GM21360 (cell line): ENCODE measurements at regions not wholly inside any gene's neighbourhood (a gene's known extent, or its start where the extent isn't known, plus 50 kb on each side); places are given as distances from the start of the nearest gene placed in this dataset.
A peak's percentile ranks its signal among the peaks of the same experiment; 100 is the strongest.
"Not testable (repeated sequence)": the region's sequence is repeated elsewhere in the genome, so short reads cannot be mapped to it uniquely, and the experiment has no call there.

ENCODE experiments used
- ATAC-seq: cut with Tn5 transposase; IDR thresholded peaks from one replicate; pipeline ENCODE4 v1.9.1; 2021; ENCODE audit warnings: mild to moderate bottlenecking, moderate library complexity; ENCODE audit not compliant: unreplicated experiment

DNA sequence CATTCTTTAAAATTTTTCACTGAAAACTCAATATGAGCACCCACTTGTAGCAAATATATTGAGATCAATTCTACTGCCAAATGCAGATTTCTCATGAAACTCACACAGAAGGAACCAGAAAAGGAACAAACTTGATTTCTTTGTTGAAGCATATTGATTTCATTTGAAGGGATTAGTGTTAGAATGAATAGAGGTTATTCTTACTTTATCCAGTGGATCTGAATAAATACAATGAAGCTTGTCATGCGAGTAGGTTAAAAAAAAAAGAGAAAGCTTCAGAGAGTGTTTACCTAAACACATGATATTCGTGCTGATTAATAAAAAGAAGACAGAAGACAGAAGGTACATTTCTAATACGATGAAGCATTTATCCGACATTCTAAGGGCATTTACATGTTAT is 226.7 kb upstream of the ZSWIM2 start:
- no peak for ATAC-seq

DNA sequence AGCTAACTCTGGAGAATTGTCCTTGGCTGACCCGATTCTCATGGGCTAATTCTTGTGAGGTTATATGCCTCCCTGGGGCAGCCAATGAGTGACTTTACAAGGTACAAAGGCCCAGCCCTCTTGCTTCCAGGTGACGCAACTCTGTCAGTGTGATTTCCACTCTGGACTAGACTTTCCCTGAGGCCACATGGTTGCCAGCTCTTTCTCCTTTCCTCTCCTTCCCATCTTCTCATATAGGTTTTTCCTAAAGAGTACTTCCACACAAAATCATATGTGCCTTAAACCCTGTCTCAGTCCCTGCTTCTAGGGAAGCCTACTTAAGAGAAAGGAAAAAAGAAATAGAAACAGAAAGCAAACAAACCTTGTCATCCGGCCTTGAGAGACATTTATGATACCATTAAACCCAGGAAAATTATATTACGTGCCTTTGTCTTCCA is 226.2 kb upstream of the ZSWIM2 start:
- no peak for ATAC-seq

DNA sequence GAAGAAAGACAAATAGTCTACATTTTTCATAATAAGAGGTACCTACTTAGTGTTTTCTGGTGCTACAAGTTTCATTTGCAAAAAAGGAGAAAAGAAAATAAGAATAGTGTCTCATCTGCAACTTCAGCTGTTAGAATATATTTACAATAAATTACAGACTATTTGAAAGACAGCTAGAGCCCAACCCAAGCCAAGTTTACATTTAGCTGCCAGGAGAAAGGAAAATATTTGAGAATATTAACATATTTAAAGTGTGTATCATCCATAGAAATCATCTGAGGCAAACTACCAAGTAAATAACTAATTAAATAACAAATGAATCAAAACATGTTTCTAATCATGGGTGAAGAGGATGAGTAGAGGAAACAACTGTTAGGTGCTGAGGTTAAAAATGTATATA is 209.2 kb upstream of the ZSWIM2 start:
- ATAC-seq: no peak

DNA sequence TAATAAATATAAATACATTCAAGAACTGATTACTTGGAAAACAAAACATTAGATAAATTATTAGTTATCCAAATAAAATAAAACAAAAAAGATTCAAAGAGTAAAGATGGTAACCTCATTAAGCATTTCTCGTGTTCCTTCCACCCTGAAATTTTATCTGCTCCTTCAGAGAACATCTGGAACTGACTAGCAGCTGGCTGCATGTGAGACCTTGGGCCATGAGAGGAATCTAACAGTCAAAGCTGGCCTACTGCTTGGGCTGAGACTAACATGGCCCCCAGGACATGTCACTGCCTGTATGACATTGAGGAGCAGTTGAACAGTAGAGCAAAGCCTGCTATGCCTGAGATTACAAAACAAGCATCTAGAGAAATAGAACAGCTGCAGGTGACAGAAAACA is 208.5 kb upstream of the ZSWIM2 start:
- ATAC-seq: no peak

DNA sequence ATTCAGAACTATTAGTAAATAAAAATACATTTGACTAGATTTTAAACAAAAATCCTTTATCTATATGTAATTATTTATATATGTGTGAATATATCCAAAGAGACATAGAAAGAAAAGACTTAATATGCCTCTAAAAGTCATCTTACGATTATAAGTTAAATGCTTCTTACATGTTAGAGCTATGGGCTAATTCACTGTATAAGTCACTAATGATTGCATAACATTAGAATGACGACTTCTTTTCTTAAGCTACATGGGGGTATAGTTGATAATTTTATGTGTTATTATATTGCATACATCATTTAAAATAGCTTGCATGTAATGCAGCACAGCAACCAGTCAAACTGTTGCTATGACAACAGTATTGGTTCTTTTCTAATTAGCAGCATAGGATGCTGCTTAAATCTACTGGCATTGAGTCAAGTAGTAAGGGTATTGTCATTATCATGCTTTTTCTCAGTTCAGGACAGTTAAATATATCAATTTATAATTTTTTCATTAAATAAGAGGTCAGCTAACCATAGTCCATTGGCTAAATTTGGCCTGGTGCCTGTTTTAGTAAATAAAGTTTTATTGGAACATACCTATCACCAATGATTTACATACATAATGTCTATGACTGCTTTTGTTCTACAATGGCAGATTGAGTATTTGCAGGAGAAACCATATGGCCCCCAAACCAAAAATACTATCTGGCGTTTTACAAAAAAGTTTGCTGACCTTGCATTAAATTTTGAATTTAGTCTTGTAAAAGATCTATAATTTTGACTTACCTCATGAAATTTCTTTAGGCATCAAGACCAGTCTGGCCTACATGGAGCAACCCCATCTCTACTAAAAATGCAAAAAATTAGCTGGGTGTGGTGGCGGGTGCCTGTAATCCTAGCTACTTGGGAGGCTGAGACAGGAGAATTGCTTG is 207.7 kb upstream of the ZSWIM2 start:
- no peak for ATAC-seq

DNA sequence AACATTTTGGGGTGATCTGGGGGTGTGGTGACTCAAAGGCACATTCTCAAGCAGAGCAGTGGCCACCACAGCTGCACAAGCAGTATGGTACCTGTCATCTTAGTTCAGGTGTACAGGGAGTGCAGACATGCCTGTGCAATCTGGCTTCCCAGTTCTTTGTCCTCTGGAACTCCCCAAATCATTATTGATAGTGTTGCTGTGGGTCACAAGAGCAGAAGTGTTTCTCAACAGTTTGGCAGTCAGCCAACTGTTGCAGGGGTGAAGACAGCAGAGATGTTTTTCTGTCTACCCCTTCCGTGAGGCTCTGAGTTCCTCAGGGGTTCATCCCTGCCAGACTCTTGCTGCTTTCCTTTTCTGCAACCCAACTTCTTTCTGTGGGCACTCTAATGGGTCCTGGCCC is 206.5 kb upstream of the ZSWIM2 start:
- no peak for ATAC-seq

DNA sequence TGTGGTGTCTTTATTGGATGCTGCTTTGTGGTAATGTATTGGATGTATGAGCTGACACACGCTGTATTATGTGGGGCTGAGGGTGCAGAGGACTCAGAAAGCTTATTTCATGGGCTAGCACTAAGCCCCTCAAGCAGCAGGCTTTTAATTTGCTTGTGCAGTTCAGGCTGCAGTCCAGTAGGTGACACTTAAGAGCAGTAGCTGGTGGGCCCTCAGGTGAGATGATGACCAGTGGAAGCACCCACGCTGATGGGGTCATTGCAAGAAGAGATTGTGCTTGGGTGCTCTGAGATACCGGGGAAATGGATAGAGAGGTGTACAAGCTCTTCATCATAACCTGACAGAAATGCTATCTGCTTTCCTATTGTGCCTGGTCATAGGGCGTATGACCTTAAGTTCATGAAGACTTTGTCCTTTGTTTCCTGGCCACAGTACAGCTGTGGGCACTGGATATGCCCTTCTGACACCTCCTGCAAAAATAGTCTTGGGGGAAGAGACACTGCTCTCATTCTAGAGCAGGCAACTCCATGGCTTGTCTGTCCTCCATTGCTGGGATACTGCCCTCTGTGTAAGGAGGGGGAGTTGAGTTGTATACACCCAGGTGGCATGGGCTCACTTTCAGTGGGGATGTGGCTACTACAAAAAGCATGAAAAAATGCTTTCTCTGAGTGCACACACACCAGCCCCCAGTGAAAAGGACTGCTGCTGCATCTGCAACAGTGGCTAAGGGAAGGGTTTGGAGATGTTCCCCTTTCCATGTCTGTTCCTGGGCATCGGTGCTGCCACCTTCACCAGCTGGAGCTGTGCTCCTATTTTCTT is 205.7 kb upstream of the ZSWIM2 start:
- ATAC-seq: no peak

DNA sequence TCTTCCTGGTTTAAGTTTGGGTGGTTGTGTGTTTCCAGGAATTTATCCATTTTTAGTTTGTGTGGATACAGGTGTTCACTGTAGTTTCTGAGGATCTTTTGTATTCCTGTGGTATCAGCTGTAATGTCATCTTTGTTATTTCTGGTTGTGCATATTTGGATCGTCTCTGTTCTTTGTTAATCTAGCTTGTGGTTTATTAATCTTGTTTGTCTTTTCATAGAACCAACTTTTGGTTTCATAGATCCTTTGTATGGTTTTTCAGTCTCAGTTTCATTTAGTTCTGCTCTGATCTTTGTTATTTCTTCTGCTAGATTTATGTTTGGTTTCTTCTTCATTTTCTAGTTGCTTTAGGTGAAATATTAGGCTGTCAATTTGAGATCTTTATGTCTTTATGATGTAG is 202.4 kb upstream of the ZSWIM2 start:
- ATAC-seq: peak; percentile 88

DNA sequence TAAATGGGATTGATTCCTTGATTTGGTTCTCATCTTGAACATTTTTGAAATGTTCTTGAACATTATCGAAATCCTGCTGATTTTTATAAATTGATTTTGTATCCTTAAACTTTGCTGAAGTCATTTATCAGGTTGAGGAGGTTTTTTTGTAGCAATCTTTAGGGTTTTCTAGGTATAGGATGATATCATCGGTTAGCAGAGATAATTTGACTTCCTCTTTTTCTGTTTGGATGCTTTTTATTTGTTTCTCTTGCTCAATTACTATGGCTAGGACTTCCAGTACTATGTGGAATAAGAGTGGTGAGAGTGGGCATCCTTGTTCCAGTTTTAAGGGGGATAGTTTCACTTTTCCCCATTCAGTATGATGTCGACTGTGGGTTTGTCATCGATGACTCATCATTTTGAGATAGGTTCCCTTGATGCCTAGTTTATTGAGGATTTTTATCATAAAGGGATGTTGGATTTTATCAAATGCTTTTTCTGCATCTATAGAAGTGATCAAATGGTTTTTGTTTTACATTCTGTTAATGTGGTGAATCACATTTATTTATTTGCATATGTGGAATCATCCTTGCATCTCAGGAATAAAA is 201.5 kb upstream of the ZSWIM2 start:
- no peak for ATAC-seq

DNA sequence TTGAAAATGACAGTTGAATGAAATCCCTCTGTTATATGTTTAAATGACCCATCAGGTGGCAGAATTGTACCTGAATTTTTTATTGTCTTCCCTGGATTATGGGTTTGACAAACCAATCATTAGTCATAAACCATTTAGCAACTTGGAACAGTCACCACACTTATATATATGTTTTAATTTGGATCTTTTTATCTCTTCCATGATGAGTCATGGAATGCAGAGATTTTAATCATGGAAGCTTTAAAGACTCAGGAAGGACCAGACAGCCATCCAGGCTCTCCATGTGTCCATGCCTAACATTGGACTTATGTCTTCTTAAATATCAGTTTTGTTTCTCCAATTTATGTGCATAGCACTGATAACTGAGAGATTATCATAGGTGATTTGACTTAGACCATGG is 188.3 kb upstream of the ZSWIM2 start:
- no peak for ATAC-seq

DNA sequence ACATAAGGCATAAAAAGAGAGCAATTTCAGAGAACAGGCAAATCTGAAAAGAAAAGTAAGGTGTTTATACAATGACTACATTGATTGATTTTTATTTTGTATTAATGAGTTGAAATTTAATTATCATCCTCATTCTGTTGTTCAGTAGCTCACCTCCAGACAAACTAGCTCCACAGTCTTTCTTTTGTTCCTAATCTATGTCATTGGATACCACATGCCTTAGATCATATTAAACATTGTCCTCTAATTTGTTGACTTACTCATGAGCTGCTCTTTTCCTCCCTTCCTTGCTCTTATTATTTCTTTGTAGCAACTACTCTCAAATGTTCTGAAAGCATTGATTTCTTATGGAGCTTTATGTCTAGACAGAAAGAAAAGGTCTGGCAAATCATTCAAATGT is 185.5 kb upstream of the ZSWIM2 start:
- no peak for ATAC-seq

DNA sequence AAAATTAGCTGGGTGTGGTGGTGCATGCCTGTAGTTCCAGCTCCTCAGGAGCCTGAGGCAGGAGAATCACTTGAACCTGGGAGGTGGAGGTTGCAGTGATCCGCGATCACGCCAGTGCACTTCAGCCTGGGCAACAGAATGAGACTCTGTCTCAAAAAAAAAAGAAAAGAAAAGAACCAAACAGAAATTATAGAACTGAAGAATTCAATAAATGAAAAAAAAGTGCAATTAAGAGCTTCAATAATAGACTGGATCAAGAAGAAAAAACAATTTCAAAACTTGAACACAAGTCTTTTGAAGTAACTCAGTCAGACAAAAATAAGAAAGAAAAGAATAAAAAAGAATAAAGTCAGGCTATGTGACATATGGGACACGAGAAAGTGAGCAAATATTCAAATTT is 175.8 kb upstream of the ZSWIM2 start:
- no peak for ATAC-seq

DNA sequence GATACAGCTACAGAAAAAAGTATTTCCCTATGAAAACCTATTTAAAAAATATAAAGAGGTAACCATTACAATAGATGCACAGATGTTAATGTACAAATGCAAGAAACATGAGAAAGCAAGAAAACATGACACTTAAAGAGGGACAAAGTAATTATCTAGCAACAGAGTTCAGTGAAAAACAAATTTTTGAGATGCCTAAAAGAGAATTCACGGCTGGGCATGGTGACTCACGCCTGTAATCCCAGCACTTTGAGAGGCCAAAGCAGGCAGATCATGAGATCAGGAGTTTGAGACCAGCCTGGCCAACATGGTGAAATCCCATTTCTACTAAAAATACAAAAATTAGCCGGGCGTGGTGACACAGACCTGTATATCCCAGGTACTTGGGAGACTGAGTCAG is 175.0 kb upstream of the ZSWIM2 start:
- not testable (repeated sequence) for ATAC-seq

DNA sequence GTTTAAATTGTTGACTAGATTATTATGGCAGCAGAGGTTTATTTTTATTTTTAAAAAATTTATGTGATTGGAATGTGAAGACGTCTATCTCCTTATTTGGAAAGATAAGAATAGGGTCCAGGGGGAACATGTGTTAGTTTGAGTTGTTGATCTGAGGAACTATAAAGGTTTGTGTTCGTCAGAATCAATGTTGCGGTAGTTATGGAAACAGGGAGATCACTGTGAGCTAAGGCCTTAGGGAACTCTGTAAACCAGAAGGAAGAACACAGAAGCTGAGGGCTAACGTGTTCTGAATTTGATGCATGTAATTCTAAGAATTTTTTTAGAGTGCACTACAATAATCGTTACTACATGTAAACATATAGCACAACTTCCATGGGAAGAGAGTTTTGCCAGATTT is 168.5 kb upstream of the ZSWIM2 start:
- ATAC-seq: no peak

DNA sequence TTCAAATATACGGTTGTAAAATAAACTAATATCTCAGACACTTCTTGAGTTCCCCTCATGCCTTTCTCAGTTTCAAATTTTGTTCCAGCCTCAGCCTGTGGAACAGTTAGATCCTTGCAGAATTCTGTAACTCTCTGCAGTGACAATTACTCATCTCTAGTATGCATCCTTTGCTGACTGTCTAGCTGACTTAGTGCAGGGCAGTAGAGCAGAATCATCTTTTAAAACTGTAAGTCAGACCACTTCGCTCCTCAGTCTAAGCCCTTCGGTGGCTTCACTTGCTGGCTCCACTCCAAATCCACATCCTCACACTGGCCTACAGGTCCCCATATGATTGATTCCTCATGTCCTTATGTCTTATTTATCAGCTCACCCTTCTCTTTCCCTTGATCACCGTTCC is 164.1 kb upstream of the ZSWIM2 start:
- ATAC-seq: no peak

DNA sequence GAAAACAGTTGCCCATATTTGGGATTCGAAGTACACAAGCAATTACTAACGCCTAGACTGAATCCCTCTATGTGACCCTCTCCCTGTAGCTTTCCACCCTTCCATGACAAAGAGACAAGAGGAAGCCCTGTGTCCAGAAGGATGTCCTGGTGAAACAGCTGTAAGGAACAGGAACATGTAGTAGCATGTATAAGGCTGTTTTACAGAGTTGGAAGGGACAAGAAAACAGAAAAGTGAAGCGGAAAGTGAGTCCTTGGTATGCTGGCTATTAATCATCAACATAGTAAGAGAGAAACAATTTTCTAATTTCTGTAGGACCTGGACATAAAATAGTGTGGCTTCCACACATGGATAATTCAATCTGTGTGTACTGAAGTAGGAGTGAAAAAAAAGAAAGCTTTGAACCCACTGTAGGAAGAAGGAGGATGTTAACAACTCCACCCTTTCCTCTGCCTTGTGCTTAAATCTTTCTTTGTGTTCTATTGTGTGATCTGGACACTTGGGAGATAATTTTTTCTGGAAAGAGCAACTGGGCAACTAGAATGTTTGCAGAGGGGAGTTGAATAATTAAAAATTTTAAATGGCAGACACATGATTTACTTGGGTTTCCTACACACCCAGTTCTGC is 162.3 kb upstream of the ZSWIM2 start:
- no peak for ATAC-seq

DNA sequence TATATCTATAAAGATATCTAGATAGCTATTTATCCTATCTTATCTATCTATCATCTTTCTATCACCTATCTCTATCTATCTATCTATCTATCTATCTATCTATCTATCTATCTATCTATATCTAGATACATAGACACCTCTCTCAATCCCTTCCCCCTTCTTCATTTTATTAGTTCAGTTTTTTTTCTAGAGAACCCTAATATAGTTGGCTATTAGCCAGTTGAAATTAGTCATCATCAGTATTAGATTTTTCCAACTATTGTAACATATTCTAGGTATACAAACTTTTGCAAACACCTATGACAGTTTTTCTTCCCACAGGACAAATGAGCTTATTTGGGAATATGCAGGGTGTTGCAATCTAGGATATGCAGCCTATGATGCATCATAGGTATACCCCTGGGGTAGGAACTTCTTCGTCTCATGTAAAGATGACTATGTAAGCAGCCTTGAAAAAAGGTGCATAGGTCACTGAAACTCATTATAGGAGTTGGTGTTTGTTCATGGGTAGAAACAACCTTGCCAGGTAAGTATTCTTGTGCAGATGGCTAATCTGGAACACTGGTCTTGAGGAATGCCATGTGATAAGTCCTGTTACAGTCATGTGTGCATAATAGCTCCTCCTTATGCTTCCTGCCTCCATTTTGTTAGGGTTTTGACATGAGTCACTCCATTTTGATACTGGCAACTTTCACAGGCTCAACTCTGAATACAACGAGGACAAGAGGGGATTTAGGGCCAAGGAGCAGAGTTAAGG is 160.7 kb upstream of the ZSWIM2 start:
- no peak for ATAC-seq

DNA sequence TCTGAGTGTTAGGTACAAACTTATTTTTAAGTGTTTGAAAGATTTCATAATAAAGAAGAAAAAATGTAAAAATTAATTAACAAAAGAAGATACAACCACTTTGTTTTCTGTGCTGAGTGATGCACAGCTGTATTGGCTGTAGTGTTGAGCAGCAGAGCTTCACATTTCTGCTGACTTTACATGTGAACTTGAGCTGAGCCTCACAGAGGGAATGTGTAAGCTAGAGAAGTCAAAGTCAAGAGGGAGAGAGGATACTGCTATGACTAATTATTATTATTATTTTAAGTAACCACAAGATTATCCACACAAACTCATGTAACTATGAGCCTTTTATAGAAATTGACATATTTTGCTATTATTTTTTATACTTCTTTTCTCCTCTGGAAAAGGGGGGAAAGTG is 159.1 kb upstream of the ZSWIM2 start:
- no peak for ATAC-seq

DNA sequence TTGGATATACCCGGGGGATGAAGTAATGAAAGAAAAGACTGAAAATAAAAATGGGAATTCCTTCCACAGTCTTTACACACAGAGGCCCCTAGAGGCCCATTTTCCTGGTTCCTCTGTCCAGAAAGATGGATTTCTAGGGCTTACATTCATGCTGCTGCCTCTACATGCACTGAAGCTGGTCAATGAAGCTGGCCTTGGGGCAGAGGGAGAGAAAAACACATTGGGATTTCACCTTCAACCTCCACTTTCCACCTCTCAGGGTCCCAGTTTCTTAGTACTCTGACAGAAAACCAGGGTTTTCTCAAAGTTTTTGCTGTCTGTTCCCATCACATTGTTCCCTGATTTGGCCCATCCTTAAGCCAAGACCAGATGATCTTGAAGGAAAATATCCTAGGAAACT is 154.6 kb upstream of the ZSWIM2 start:
- no peak for ATAC-seq

DNA sequence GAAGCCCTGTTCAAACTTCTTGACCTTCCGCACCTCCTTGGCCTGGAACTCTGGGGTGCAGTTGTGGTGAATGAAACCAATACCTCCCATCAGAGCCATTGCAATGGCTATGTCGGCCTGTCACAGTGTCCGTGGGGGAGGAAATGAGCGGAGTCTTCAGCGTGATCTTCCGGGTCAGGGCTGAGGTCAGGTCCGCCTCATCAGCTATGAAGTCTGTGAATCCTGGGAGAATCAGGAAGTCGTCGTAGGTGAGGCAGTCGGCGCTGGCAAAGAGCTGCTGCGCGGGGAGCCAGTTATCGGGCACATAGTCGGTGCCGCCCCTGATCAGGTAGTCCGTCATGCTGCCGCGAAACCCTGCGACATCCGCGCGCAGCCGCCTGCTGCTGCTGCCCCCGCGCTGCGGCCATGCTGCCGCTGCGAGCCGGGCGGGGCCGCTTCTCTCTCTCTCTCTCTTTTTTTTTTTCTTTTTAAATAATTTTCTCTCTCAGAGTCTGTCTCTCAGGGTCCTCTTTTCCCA is 154.1 kb upstream of the ZSWIM2 start:
- ATAC-seq: no peak
